Body of pancreas (tissue), 4 donors: ENCODE measurements at regions not wholly inside any gene's neighbourhood (a gene's known extent, or its start where the extent isn't known, plus 50 kb on each side); places are given as distances from the start of the nearest gene placed in this dataset.

Source experiments
- POLR2A ChIP-seq, 3 donors: fragments of 450-650 bp; IDR thresholded peaks; one replicate each; pipeline ENCODE4 v1.6.1; 2016; ENCODE audit warnings: antibody characterized with exemption in 3 of 3, mild to moderate bottlenecking in 2 of 3
- TF ChIP-seq, protein P1 (sequence below), 7 experiments: fragments of 450-650 bp in 4 of 7; fragments of 200-600 bp in 3 of 7; sonication (generic) in 3 of 7; IDR thresholded peaks; one replicate each; pipeline ENCODE4 v1.5.1; 2016 to 2019; ENCODE audit warnings: antibody characterized with exemption in 7 of 7

- TF ChIP-seq, protein P1, sequence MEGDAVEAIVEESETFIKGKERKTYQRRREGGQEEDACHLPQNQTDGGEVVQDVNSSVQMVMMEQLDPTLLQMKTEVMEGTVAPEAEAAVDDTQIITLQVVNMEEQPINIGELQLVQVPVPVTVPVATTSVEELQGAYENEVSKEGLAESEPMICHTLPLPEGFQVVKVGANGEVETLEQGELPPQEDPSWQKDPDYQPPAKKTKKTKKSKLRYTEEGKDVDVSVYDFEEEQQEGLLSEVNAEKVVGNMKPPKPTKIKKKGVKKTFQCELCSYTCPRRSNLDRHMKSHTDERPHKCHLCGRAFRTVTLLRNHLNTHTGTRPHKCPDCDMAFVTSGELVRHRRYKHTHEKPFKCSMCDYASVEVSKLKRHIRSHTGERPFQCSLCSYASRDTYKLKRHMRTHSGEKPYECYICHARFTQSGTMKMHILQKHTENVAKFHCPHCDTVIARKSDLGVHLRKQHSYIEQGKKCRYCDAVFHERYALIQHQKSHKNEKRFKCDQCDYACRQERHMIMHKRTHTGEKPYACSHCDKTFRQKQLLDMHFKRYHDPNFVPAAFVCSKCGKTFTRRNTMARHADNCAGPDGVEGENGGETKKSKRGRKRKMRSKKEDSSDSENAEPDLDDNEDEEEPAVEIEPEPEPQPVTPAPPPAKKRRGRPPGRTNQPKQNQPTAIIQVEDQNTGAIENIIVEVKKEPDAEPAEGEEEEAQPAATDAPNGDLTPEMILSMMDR (IDR thresholded peaks at IDR 0.05): no peak
- no peak for TF ChIP-seq POLR2A (IDR thresholded peaks at IDR 0.05)
Observed at GRCh38 chr5:91848453-91848852, 465.3 kb upstream of the ARRDC3 start.
